T-helper 2 cell (primary cell): ENCODE measurements at regions not wholly inside any gene's neighbourhood (a gene's known extent, or its start where the extent isn't known, plus 50 kb on each side); places are given as distances from the start of the nearest gene placed in this dataset.
"Not testable (repeated sequence)": the region's sequence is repeated elsewhere in the genome, so short reads cannot be mapped to it uniquely, and the experiment has no call there.

Experiments
- DNase-seq, 5 experiments: peaks; one replicate each; pipeline versions ENCODE4 v3.0.0 to v3.0.0-alpha.2; 2012 to 2022

DNA sequence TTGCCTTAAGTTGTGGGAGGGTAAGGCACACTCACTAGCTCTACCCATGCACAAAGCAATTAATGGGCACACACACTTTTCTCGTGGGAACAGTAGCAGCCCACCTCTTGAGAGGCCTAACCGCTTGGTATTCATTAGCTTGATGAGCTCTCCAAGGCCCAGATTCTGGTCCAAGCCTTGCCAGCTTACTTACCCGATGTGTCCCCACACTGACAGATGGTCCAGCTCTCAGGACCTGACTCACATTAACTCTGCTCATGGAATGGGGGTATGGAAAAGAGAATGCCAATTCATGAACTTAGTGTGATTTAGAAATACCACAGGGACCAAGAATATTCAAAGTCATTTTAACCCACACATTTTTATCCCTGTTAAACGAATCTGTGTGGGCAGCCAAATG is 106.8 kb upstream of the CACHD1 start:
- no peak for DNase-seq

DNA sequence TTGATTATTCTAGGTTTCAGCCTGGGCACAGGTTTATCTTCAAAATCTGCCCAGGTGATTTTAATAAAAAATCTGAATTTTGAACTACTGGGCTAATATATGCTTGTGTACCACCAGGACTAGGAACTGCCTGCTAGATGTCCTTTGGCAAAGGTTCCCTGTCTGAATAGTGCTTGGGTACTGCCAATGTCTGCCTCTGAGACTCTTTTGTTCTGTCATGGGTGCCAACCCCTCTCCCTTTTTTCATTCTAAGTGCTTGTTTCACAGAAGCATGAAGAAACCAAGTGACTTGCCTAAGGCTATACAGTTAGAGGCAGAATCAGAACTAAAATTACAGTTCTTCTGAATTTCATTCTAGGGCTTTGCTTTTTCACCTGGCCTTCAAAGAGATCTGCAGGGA is 106.3 kb upstream of the CACHD1 start:
- no peak for DNase-seq

DNA sequence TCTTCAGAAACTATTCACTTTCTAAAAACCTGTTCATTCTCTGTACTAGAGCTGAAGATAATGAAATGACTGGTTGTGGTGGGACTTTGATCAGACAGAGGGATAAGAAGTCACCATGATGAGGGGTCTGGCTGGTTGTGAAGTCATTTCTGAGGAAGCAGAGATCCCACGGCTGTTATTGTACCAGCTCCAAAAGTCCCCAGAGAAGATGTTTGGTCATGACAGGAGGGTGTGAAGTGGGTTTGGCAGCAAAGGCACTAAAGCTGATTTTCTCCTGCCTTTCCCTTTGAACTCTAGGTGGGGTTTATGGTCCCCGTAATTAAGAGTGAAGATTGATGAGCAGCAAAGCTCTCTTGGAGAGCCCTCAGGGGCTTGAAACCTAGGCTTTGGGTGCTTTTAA is 103.1 kb upstream of the CACHD1 start:
- peak in 1 of 5 experiments; percentile 55 for DNase-seq

DNA sequence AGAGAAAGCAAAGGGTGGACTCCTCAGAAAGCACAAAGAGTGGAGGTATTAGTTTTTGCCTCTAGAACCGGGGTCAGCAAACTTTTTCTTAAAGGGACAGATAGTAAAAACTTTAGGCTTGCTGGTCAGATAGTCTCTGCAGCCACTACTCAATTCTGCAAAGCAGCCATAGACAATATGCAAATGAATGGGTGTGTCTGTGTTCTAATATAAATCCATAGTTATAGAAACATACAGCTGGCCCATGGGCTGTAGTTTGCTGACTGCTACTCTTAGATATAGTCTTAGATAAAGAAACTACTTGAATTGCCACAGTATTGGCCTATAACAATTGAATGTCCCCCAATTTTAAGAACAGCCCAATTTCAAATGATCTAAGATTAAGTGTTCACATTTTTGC is 101.6 kb upstream of the CACHD1 start:
- no peak for DNase-seq

DNA sequence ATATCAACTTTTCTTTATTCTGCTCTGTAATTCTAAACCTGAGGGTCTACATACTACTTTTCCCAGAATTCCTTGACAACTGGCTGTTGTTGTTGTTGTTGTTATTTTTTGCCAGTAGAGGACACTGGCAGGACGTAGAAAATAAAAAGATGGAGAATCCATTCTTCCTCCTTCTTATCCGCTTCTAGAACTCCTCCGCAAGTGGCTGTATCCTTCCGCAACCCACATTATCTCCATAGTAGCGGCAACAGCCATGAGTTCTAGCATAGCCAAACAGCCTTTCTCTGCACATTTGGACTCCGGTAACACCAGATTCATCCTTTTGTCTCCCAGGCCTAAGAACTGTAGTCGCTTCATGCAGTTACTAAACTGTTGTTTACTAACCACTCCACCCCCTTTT is 91.1 kb upstream of the CACHD1 start:
- DNase-seq = no peak

DNA sequence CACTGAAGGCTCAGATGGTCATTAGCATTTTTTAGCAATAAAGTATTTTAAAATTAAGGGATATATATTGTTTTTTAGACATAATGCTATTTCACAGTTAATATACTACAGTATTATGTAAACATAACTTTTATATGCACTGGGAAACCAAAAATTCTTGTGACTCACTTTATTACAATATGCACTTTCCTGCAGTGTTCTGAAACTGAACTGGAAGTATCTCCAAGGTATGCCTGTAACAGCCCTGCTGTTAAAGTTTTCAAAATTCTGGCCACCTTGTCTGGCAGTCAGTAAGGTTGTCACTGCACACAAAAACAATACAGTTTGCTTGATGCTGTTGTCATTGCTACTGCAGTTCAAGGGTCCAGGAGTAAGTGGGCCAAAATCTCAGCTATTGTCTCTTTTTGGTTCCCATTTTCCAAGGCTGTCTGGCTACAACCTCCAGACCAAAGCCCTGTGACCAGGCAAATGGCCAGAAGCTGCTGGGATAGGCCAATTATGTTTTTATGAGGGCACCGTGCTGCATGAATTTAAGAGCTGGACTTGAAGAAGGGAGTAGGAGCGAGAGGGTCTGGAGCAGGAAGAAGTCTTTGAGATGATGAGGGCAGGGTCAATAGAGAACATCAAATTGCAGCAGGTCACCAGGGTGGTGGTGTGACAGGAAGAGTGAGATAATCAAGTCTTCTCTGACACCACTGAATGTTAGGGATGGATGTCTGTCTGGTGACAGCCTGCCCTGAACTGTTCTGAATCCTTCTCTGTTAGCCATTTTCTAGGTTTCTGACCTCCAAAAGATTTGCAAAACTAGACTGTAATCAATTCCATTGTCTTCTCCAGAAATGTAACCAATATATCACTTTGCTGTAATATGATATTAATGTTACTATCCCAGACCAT is 82.3 kb upstream of the CACHD1 start:
- no peak for DNase-seq

DNA sequence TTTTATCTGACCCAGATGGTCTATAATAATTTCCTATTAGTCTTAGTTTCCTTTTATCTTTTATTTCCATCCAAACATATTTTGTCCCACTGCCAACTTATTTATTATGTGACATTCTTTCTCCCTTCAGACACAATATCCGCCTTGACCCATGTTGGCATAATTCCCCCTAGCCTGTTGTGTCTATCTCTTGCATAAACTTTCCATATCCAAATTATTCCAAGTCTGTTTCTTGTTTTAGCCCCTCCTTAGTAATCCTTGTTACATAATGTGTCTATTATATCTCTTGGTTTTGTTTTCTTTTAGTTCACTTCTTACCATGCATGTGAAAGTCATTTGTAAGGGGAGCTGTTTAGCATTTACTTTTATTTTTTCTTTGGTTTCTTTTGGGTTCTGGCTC is 81.6 kb upstream of the CACHD1 start:
- no peak for DNase-seq

DNA sequence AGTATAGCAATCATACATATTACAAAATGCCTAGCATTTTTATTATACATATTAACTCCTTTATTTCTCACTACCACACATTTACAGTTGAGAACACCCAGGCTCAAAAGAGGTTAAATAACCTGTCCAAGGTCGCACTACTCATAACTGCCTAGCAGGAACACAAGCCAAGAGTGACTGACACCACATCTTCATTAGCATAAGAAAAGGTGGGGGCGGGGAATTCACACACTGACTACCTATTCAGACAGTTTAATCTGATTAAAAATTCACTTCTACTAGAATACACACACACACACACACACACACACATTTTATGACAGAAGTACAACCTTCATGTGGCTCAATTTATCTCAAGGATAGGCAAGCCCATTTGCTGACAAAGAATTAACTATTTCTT is 77.8 kb upstream of the CACHD1 start:
- no peak for DNase-seq

DNA sequence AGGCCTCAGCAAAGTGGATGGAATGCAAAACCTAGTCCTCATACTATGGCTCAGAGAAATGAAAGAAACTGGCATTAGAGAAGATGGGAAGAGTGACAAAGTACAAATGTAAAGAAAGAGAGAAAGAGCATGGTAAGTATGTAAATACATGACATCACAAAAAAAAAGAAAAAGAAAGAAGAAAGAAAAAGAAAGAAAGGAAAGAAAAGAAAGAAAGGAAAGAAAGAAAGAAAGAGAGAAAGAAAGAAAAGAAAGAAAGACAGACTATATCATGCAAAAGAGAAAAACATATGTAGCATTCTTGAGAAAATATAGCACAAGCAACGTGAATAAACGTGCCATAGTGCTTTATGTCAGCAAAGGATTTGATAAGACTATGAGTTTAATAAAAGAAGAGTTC is 76.1 kb upstream of the CACHD1 start:
- no peak for DNase-seq

DNA sequence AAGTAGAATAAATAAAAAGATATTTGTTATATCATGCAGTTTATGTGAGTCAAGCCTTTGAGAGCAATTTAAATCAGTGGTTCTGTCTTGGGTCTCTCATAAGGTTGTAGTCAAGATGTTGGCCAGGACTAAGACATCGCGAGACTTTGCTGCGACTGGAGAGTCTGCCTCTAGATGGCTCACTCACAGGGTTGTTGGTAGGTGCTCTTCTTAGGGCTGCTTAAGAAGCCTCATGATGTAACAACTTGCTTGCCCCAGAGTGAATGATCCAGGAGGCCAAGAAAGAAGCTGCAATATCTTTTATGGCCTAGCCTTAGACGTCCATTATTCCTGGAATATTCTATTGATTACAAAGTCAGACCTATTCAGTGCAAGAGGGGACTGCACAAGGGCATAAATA is 73.1 kb upstream of the CACHD1 start:
- DNase-seq = no peak

DNA sequence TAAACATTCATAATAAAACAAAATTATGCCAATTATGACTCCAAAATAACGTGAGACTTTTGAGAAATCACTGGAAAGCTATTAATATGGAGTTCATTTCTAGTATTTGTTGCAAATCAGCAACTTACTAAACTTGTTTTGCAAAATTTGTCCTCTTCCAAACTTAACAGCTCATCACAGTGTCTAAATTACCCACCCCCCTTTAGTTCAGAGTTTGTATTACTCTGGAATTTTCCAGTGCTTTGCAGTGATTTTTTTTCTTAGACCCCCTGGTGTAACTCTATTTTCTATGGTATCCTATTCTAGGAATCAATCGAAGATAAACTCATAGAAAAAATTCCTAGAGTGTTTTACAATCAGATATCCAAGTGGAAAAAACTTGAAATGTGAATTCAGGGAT is 72.4 kb upstream of the CACHD1 start:
- DNase-seq = no peak

DNA sequence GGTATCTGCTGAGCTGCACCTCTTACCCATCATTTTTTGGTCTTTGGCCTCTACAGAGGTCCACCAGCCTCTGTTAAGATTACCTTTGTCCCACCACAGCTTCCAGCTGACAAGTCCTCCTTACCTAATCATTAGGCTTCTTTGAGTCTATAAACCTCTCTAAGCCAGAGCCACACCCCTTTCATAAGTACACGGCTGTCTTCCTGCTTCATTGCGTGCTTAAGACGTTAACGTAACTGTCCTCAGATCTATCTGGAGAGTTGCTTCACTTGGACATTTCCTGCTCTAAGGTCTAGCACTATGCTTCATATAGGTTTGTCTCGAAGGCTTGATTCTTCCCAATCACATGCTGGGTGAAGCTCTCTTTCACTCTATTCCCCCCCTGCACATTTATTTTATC is 71.0 kb upstream of the CACHD1 start:
- no peak for DNase-seq

DNA sequence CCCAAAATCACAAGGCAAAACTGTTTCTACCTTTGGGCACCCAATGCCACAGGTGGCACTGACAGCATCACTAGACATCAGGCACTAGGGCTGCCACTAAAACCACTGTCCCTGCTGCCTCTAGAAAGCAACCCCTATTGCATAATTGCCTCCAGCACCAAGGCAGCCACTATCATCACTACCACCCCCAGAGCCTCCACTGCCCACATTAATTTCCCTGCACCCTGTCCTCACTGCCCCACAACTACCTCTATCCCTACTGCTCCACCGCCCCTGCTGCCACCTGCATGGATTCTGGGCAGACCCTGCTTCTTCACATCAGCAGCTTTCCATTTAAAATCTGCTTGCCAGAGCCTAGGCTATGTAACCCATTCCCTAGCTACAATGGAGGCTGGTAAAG is 68.6 kb upstream of the CACHD1 start:
- no peak for DNase-seq

DNA sequence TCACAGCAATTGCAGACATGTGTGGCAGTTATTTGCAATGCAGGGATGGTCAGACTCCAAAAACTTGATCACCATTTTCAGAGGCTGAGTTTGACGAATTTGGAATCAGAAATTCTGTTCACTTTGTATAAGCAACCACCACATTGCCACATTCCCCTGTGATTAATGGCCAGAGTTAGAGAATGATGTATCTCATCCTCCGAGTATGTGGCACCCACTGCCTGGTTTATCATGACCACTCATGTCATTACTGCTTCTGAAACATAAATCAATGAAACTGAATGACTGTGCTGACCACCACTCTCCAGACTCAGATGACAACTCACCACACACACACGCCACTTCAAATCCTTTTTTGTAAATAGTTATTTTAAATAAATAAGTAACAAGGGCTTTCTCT is 66.6 kb upstream of the CACHD1 start:
- DNase-seq = no peak

DNA sequence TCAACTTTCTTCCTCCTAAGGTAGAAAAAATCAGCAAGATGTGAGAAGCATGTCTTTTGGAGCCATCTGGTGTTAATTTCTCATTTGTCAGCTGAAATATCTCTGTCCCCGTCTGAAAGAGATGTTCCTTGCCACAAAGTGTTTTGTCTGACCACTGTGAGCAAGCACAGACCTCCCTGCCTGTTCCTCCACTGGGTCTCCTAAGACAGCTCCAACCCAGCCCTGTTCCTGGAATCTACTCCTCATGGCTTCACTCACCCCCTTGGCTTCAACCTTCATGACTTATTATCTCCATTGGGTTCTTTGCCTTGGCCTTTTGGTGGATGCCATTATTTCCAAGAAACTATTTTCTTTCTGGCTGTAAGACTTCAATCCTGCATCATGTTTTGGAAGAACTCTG is 65.7 kb upstream of the CACHD1 start:
- no peak for DNase-seq

DNA sequence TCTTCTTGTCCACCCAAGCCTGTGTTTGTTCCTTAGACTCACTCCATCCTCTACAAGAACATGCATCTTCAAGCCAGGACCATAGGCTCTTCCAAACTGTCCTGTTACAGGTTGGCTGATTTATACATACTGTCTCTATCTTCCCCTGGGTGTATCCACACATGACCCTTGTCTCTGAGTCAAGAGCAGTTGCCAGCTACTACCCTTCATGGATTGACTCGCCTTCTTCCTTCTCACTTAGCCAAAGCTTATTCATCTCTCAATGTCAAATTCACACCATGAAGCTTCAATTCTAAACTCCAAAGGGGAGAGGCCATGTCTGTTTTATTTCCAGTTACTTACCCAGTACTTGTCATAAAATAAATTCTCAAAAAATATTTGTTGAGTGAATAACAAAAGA is 64.1 kb upstream of the CACHD1 start:
- no peak for DNase-seq

DNA sequence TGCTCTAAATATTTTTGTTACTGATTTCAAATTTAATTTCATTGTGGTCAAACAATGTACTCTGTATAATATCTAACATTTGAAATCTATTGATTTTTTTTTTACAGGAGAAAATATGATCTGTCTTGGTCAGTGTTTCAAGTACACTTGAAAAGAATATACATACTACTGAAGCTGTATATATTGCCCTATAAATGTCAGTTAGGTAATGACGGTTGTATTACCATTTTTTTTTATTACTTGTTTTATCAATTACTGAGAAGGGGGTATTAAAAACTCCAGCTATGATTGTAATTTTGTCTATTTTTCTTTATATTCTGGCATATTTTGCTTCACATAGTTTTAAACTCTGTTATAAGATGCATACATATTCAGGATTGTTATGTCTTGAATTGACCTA is 59.7 kb upstream of the CACHD1 start:
- no peak for DNase-seq

DNA sequence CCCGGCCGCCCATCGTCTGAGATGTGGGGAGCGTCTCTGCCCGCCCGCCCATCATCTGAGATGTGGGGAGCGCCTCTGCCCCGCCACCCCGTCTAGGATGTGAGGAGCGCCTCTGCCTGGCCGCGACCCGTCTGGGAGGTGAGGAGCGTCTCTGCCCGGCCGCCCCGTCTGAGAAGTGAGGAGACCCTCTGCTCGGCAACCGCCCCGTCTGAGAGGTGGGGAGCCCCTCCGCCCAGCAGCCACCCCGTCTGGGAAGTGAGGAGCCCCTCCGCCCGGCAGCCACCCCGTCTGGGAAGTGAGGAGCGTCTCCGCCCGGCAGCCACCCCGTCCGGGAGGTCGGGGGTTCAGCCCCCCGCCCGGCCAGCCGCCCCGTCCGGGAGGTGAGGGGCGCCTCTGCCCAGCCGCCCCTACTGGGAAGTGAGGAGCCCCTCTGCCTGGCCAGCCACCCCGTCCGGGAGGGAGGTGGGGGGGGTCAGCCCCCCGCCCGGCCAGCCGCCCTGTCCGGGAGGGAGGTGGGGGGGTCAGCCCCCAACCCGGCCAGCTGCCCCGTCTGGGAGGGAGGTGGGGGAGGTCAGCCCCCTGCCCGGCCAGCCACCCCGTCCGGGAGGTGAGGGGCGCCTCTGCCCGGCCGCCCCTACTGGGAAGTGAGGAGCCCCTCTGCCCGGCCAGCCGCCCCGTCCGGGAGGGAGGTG is 54.9 kb upstream of the CACHD1 start:
- DNase-seq = not testable (repeated sequence)

DNA sequence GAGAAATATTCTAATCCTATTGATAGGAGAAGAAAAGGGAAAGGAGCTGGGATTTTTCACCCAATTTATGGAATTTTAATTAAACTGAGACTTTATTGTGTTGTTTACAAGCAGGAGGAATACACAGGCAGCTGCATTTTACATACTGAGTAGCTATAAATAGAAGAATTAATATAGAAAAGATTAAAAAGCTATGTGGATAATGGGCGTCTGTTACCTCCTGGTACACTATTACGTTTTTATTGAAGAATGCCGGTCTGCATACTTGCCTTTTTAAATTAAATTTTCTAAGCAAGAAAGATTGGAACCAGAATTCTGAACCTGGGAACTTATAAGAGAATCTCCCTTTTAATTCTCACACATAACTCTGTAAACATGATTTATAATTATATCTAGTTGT is 52.1 kb upstream of the CACHD1 start:
- no peak for DNase-seq
